ENCODE measurements at regions not wholly inside any gene's neighbourhood (a gene's known extent, or its start where the extent isn't known, plus 50 kb on each side); places are given as distances from the start of the nearest gene placed in this dataset.

- TF ChIP-seq CTCF (IDR thresholded peaks at IDR 0.05) = no peak
- no peak for TF ChIP-seq EP300 (IDR thresholded peaks at IDR 0.05)
Observed at GRCh38 chr18:47736376-47737140, 193.9 kb downstream of the SMAD2 start.

Measured in tibial nerve (tissue), 4 donors.